COLO829 (cell line): ENCODE measurements at regions not wholly inside any gene's neighbourhood (a gene's known extent, or its start where the extent isn't known, plus 50 kb on each side); places are given as distances from the start of the nearest gene placed in this dataset.

Source experiments
- DNase-seq: peaks from one replicate; pipeline ENCODE4 v3.0.0; 2012; ENCODE audit warnings: low spot score

DNA sequence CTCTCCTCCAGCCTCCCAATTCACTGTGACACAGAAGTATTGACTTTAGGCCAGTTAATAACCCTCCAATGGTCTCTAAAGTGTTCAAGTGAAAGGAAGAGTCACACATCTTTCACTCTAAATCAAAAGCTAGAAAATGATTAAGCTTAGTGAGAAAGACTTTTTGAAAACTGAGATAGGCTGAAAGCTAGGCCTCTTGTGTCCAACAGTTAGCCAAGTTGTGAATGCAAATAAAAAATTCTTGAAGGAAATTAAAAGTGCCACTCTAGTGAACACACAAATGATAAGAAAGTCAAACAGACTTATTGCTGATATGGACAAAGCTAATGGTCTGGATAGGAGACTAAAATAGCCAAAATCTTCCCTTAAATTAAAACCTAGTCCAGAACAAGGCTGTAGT lies 687.2 kb downstream of the TRIML1 start:
- no peak for DNase-seq

DNA sequence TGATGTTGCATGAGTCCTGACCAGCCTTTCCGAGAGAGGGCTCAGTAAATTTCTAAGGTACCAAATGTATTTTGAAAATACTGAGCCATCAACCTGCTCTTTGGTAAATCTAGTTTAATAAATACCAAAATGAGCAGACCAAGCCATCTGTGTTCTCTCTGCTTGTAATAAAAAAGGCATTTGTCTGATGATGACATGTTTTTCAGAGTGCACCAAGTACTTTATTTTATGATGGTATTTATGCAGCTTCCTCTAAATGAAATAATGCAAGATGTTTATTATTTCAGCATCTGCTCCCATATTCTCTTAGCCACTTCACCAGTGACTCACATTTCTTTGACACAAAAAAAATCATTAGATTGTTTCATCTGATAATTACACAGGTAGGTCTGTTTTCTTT lies 700.5 kb downstream of the TRIML1 start:
- no peak for DNase-seq

DNA sequence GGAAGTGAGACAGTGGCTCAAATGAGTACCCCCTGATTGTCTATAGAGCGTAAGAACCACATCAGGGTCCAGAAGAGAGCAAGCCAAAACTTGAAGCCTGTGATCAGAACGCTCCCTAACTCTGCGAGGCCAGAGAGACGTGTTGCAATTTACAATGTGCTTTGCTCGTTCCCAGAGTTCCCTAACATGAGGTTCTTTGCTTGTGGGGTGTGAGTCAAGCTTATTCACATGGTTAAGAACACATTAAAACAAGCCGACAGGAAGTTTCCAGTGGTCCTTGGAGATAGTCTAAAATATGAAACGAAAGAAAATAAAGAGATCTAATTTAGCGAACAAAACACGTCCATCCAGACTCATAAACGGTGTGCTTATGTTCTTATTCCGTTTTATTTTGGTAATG lies 702.3 kb downstream of the TRIML1 start:
- no peak for DNase-seq

DNA sequence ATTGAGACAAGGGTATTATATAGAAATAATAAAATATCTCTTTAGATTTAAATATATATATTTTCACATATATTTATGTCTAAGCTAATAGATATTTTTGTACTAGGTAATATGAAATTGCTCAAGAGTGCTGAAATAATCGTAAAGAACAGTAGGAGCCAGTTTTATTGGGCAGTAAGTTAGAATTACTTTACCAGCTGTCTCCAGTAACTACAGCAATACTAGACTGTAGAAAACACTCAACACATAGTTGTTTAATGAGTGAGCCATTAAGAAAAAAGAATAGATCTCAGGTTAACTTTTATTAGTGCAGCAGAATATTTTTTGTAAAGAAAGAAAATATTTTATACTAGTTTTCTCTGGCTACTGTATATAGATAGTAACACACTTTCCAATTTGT lies 715.2 kb downstream of the TRIML1 start:
- DNase-seq, result no peak

DNA sequence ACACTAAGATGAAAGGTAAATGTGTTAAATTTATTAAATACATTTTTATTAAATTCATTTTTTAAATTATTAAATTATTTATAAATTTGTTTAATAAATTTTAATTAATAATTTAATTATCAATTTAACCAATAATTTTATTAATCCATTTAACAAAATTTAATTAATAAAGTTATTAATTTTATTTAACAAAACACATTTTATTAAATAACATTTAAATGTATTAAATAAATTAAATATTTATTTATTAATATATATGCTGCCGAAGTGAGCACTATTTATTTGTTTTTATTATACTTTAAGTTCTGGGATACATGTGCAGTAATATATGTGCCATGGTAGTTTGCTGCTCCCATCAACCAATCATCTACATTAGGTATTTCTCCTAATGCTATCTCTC lies 719.5 kb downstream of the TRIML1 start:
- no peak for DNase-seq

DNA sequence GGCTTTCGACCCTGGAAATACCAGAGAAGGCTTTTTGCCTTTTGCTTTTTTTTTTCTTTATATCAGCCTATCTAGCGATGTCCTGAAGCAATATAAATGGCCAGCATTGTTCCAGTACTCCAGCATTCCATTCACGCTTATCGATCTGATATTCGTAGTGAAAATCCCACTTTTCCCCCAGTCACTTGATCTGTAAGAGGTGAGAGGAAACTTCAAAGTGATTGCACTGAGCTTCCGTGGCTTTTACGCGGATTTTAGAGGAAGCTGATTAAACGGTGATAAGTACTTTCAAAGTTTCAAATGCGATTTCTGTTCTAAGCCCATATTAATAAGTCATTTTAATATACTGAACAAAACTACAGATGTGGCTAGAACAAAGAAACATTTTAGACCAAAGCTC lies 725.5 kb downstream of the TRIML1 start:
- DNase-seq, result no peak

DNA sequence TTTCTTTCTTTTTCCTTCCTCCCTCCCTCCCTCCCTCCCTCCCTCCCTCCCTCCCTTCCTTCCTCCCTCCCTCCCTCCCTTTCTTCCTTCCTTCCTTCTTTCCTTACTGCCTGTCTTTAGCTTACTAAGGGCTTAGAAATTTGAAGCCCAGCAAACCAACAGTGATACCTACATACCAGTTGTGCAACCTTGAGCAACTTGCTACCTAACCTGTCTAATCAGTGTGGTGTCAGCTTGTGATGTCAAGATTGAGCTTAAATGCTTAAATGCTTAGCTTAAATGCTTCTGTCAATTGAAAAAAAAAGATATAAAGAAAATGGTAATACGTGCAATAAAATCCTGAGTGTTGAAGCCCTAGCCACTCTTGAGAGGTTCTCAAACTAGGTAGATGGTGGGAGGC lies 728.6 kb downstream of the TRIML1 start:
- DNase-seq, result no peak

DNA sequence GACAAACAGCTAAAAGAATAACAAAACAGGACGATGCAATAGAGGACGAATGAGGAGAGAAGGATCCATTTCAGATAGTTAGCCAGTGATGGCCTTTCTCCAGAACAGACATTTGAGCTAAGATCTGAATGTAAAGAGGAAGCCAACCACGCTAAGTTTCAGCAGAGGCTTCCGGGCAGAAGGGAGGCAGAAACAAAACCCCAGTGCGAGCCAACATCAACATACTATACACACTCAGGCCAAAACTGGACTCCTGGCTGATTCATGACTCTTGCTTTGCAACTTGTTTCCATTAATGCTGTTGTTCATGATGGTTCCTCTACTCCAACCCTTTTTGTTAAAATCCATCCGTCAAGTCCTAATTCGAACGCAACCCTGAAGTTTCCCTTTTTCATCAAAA lies 730.3 kb downstream of the TRIML1 start:
- DNase-seq, result no peak

DNA sequence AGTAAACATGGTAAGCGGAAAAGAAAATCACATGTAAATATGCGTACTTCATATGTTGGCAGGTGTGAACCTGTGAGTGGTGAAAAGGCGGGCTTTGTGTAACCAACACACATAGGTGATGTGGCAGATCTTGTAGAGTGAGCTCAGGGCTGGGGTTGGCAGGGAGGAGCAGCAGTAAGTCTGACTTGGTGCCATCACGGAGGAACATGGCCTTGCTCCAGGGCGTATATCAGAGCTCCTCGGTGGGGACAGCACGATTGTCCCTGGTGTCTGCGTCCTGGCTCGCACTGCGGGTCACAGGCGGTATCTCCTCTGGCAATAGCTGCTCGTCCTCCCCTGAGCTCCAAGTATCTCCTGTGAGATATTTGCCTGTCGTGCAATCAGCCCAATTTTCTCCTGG lies 733.6 kb downstream of the TRIML1 start:
- no peak for DNase-seq

DNA sequence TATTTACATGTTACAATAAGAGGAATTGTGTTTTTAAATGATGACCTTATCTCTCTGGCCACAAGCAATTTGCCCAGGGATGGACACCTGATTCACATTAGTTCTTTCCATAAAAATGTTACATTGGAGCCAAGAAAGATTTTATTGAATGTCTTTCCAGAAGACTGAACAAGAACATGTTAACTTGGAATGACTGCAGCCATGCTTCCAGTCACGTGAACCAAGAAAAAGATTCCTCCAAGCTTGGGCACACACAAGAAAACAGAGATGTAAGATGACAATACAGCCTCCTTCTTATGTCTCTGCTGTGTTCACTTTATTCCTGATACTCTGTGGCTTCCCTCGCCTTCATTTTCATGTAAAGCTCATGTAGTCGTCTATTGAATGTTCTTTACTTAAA lies 737.6 kb downstream of the TRIML1 start:
- no peak for DNase-seq

DNA sequence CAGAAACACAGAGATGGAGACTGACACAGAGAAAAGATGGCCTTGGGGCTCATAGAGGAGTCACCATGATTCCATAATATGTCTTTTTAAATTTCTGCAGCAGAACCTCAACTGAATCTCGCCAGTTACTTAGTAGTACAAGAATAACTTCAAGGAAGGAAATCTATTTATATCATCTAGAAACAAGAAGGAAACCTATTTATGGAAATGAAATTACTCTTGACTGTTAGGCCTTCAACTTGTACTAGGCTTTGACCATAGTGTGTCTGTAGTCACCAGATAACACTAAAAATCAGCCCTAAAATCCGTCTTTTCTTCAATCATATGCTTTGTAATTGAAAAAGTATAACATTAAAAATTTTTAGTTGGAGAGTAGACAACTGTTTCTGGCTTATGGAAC lies 740.4 kb downstream of the TRIML1 start:
- no peak for DNase-seq

DNA sequence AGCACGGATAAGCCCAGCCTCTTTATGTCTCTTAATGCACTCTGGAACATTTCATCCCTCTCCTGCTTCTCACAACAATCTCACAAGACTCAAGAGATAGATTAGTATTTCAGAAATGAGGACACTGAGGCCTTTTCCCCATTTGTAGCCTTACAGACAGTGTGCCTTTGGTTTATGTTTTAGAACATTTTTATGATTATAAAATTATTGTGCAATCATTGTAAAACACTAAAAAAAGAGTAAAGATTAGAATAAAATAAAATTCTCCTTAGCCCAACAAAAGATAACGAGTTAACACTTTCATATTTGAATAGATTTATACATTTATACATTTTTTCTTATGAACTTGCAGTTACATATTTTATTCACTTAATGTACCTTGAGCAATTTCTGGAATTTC lies 748.7 kb downstream of the TRIML1 start:
- no peak for DNase-seq

DNA sequence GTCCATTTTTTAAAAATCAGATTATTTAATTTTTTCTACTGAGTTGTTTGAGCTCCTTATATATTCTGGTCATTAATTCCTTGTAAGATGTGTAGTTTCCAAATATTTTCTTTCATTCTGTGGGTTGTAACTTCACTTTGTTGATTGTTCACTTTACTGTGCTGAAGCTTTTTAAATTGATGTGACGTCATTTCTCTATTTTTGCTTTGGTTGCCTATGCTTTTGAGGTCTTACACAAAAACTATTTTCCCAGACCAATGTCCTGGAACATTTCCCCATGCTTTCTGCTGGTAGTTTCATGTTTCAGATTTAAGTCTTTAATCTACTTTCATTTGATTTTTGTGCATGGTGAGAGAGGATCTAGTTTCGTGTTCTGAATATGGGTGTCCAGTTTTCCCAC lies 753.6 kb downstream of the TRIML1 start:
- DNase-seq, result no peak

DNA sequence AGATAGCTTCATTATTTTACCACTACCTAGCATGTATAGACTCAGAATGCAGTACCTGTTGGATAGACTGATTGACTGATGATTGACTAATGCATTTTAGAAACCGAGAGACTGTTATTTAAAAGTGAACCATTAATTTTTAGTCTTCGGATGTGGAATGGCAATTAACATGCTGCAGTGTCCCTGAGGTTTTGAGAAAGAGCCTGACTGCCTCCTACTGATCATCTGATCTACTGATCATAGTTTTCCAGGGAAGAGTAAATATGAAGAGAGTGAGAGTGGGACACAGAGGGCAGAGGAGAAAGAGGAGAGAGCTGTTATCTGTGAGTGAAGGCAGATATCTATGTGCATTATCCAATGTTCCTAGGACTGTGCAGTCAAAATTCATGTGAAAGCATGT lies 764.7 kb downstream of the TRIML1 start:
- no peak for DNase-seq

DNA sequence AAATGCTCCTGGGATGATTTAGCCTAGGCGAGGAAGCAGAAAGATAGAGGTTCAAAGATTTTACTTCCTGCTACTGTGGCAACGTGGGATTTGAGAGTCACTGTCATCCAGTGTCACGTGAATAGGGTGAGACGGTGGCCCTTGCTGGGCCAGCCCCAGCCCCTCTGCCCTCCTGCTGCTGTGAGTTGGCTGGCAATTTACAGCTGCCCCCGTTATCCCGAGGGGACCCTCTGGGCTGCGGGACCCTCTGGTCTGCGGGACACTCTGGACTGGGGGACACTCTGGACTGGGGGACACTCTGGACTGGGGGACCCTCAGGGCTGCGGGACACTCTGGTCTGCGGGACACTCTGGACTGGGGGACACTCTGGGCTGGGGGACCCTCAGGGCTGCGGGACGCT lies 765.4 kb downstream of the TRIML1 start:
- no peak for DNase-seq

DNA sequence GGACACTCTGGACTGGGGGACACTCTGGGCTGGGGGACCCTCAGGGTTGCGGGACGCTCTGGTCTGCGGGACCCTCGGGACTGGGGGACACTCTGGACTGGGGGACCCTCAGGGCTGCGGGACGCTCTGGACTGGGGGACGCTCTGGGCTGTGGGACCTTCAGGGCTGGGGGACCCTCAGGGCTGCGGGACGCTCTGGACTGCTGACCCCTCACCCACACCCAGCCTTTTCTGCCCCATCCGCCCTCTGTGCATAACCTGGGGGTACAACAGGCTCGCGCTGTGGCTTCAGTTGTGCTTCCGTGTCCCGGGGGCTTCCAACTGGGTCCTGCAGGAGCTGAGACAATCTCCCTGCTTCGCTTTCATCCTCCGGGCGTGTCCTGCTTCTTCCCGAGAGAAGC lies 766.0 kb downstream of the TRIML1 start:
- DNase-seq, result no peak

DNA sequence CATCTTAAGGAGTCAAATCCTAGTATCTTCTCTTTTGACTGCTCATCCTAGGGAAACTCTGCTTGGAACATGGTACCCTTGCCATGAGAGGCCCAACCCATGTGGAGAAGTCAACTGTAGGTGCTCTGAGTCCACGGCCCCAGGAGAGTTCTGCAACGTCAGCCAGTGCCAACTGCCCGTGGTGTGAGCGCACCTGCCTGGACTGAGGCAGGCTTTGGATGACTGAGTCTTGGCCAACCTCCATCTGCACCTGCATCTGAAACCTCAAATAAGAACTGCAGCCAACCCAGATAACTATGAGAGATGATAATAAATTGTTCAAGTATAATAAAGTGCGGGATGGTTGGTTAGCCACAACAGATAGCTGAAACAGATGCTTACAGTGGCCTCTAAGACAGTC lies 772.0 kb downstream of the TRIML1 start:
- no peak for DNase-seq

DNA sequence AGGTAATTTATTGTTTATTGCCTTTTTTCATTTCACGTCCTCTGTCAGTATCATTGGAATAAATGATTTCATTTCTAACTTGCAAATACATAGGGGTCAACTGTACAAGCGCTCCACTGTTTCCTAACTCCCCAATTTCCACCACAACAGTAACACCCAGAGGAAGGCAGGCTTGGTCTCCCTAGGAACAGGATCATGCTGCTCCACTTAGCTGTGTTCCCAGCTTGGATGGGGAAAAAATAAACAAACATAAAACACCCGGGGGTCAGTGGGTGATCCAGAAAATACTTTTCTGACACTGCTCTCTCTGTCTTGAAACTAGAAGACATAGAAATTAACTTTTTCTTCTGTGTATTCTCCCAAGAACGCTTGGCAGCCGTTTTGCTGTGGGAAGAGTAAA lies 772.5 kb downstream of the TRIML1 start:
- no peak for DNase-seq

DNA sequence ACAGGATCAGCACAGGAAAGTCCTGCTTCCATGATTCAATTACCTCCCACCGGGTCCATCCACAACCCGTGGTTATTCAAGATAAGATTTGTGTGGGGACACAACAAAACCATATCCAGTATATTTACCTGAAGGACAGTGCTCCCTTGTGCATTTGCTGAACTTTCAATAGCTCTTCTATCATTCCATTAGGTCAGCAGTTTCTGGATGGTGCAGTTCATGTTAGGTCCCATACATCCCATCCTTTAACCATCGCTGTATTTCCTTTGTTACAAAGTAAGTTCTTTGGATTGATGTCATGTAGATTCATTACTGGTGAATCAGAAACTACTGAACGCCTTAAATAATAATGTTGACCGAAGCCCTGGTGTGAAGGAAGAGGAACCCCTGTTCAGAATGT lies 775.9 kb downstream of the TRIML1 start:
- DNase-seq, result no peak

DNA sequence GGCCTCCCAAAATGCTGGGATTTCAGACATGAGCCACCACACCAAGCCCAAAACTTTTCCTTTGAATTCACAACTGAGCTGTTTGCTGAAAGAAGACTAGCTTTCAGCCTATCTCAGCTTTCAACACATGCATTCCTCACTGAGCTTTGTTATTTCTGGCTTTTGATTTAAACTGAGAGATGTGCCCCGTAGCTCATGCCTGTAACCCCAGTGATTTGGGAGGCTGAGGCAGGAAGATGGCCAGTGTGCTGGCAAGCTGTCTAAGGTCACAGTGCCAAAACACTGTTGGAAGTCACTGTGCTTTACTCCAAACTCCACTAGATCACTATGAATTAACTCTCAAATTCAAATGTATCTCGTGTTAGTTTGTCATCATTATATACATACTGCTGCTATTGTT lies 779.5 kb downstream of the TRIML1 start:
- DNase-seq, result no peak

DNA sequence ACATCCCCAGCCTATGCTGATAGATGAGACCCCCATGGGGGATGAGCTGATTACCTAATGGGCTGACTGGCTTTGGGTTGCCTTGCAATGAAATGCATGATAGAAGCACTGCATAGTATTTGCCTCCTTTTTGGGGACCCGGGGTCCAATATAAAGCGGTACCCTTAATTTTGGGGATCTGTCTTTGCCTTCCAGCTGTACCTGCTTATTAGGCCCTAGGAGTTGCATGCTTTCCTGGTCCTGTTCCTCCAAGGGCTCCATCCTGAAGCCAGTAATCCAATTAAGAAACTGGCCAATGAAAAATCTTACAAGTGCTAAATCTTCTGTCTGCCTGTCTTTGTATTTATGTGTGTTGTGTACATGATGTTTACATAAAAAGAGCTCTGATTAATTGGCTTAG lies 791.6 kb downstream of the TRIML1 start:
- DNase-seq, result no peak

DNA sequence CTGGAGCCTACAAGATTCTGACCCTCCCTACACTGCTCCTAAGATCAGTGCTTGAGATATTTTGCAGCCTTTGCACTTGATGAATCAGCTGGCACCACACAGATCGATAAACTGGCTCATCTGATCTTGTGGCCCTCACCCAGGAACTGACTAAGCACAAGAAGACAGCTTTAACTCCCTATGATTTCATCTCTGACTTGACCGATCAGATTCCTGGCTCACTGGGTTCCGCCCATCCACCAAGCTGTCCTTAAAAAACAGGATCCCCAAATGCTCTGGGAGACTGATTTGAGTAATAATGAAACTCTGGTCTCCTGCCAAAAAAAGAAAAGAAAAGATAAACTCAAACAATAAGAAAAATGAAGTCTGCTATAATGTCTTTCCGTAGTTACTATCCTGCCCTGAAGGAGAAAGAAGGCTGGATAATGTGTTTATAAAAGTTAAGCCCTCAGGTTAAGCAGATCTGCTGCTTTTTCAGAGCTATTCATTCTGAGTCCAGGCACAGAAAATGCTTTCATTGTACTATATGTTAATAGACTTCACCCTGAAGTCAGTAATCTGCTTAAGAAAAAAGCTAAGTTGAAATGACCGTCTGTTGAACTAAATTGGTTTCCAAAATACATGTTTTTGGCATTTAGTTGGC lies 795.2 kb downstream of the TRIML1 start:
- peak; percentile 58 for DNase-seq

DNA sequence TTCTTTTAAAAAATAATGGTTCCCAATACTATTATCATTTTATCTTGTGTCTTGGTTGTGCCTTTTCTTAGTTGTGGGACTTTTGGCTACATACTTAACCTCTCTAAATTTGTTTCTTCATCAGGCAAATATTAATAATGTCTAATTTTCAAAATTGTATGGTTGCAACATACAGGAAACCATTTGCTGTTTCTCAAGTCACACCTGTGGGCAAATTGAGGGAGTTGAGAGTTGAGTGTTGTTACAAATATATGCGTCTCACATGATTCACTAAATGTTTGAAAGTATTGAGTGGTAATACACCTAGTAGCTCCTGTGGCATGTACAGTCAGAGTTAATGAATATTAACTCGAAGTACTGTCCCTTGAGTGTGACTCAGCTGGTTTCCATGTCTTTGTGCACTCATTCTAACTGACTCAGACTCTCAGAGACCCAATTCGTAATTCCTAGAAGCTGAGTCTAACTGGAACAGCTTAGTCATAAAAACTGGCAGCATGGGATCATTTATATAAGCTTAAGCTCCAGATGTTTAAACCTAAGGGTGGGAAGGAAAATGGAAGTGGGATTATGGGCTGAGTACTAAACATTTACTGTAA lies 802.4 kb downstream of the TRIML1 start:
- DNase-seq, result peak; percentile 46

DNA sequence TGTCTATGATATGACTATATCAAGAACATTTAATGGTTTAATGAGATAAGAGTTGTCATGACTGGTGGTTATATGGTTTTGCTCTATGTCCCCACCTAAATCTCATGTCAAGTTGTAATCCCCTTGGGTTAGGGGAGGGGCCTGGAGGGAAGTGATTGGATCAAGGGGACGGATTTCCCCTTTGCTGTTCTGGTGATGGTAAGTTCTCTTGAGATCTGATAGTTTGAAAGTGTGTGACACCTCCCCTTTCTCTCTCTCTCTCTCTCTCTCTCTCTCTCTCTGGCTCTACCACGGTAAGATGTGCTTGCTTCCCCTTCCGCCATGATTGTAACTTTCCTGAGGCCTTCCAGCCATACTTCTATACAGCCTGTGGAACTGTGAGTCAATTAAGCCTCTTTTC lies 803.4 kb downstream of the TRIML1 start:
- DNase-seq, result no peak

DNA sequence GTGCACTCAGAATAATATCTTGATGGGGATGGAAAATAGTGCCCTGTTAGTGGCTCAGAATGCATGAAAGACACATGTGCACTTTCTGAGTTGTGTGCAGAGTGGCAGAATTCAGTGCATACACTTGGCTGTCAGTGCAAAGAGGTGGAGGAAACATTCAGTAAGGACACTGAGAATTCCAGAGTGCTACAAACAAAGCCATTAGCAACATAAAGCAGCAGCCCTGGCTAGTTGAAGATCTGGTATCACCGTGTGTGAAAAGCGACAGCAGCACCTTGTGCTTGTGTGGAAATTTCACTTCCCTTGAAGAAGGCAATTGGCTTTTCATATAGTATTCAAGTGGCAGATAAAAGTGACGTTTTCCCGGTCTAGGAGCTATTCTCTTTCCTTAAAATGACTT lies 810.4 kb downstream of the TRIML1 start:
- no peak for DNase-seq
